ENCODE measurements at regions not wholly inside any gene's neighbourhood (a gene's known extent, or its start where the extent isn't known, plus 50 kb on each side); places are given as distances from the start of the nearest gene placed in this dataset.
"Not testable (repeated sequence)": the region's sequence is repeated elsewhere in the genome, so short reads cannot be mapped to it uniquely, and the experiment has no call there.

DNA sequence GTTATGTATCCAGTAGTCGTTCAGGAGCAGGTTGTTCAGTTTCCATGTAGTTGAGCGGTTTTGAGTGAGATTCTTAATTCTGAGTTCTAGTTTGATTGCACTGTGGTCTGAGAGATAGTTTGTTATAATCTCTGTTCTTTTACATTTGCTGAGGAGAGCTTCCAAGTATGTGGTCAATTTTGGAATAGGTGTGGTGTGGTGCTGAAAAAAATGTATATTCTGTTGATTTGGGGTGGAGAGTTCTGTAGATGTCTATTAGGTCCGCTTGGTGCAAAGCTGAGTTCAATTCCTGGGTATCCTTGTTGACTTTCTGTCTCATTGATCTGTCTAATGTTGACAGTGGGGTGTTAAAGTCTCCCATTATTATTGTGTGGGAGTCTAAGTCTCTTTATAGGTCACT is 68.6 kb upstream of the IZUMO1R start:
- not testable (repeated sequence) for TF ChIP-seq TAF1 (IDR thresholded peaks at IDR 0.05; ENCODE audit: low read depth, low read length); SRF (IDR thresholded peaks at IDR 0.05; ENCODE audit: low read depth, low read length); CEBPB (IDR thresholded peaks at IDR 0.05; ENCODE audit: low read depth, low read length); FOSL1 (IDR thresholded peaks at IDR 0.05; ENCODE audit: insufficient read depth, low read depth, low read length); POLR2A (IDR thresholded peaks at IDR 0.05; ENCODE audit: control extremely low read depth in 1 of 2, low read depth in 2 of 2, low read length in 2 of 2); SAP30 (IDR thresholded peaks at IDR 0.05; ENCODE audit: insufficient read depth, insufficient replicate concordance, low read length)
- TF ChIP-seq, protein P1, sequence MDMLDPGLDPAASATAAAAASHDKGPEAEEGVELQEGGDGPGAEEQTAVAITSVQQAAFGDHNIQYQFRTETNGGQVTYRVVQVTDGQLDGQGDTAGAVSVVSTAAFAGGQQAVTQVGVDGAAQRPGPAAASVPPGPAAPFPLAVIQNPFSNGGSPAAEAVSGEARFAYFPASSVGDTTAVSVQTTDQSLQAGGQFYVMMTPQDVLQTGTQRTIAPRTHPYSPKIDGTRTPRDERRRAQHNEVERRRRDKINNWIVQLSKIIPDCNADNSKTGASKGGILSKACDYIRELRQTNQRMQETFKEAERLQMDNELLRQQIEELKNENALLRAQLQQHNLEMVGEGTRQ (IDR thresholded peaks at IDR 0.05; ENCODE audit: low read length) = not testable (repeated sequence)
